Stimulated activated CD8-positive, alpha-beta memory T cell treated with anti-CD3 and anti-CD28 coated beads, Interleukin-15, amount 100 ng/mL, for 48 hours (primary cell): ENCODE measurements at regions not wholly inside any gene's neighbourhood (a gene's known extent, or its start where the extent isn't known, plus 50 kb on each side); places are given as distances from the start of the nearest gene placed in this dataset.
"Not testable (repeated sequence)": the region's sequence is repeated elsewhere in the genome, so short reads cannot be mapped to it uniquely, and the experiment has no call there.

ENCODE experiments used
- DNase-seq, 2 donors: peaks; one replicate each; pipeline ENCODE4 v3.0.0-alpha.2; 2020; ENCODE audit warnings: low read depth in 2 of 2

DNA sequence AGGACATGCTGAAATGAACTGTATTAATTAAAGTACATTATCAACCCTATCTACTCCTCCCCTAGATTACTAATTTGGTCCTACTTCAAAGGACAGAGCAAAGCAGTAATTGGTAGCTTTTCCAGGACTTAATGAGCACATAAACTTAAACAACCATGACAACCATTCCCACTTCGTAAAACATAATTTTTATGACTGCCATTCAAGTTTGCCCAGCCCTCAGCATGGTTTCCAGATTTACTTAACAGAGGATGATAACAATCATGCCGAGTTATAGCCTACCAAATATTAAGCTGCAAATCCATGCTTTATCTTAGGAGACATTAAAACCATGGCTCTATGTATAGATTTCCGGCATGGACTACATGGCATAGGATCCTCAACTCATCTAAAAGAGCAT, 401.1 kb upstream of the CHAC2 start:
- no peak for DNase-seq

DNA sequence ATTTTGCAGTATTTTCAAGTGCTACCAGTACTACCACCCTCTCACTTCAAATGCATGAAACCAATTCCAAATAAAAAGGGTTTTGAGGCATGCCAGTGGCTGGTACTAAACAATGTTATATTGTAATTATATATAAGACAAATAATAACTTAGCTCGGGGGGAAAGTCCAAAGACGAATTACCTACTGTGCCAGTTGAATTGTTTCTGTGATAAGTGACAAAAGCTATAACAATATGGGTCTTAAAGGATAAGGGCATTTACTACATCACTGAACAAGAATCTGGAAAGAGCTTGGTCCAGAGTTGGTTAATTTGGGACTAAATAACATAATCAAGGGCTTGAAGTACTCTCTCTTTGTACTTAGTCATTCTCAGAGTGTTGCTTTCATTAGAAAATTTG, 404.7 kb upstream of the CHAC2 start:
- DNase-seq, result no peak

DNA sequence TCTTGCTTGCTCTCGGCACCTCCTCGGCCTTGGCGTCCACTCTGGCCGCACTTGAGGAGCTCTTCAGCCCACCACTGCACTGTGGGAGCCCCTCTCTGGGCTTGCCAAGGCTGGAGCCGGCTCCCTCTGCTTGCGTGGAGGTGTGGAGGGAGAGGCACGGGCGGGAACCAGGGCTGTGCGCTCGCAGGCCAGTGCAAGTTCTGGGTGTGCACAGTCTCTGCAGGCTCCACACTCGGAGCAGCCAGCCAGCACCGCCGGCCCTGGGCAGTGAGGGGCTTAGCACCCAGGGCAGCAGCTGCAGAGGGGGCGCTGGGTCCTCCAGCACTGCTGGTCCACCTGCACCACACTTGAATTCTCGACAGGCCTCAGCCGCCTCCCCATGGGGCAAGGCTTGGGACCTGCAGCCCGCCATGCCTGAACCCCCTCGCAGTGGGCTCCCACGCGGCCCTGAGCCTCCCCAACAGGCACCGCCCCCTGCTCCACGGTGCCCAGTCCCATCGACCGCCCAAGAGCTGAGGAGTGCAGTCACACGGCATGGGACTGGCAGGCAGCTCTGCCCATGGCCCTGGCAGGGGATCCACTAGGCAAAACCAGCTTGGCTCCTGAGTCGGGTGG, 411.2 kb upstream of the CHAC2 start:
- no peak for DNase-seq

- no peak for DNase-seq
These were observed 414.2 kb upstream of the CHAC2 start for GRCh38 chr2:53353135-53354114.

DNA sequence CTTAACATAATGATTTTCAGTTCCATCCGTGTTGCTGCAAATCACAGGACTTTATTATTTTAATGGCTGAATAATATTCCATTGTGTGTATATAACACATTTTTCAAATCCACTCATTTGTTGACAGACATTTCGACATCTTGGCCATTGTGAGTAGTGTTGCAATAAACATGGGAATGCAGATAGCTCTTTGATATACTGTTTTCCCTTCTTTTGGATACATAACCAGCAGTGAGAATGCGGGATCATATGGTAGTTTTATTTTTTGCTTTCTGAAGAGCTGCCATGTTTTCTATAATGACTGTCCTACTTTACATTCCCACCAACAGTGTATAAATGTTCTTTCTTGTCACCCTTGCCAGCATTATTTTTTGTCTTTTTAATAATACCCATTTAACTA, 420.3 kb upstream of the CHAC2 start:
- no peak for DNase-seq

DNA sequence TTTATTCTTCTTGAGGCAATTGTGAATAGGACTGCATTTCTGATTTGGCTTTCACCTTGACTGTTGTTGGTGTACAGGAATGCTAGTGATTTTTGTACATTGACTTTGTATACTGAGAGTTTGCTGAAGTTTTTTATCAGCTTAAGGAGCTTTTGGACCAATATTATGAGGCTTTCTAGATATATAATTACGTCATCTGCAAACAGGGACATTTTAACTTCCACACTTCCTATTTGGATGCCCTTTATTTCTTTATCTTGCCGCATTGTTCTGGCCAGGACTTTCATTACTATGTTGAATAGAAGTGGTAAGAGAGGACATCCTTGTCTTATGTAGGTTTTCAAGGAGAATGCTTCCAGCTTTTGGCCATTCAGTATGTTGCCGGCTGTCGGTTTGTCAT, 425.4 kb upstream of the CHAC2 start:
- DNase-seq, result no peak

DNA sequence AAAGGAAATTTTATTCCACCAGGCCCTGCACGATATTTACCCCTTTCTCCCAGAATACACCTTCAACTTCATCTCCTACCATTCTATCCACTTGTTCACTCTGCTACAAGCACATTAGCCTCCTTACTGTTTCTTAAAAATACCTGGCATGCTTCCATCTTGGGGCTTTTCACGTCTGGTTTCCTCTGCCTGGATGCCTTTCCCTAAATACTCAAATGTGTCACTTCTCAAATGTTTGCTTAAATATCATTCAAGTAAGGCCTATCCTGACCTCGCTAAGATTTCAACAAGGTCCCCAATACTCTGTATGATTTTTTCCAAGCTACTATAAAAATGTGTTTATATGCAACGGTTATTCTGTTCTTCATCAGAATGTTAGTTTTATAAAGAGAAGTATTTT, 433.0 kb upstream of the CHAC2 start:
- DNase-seq, result no peak

DNA sequence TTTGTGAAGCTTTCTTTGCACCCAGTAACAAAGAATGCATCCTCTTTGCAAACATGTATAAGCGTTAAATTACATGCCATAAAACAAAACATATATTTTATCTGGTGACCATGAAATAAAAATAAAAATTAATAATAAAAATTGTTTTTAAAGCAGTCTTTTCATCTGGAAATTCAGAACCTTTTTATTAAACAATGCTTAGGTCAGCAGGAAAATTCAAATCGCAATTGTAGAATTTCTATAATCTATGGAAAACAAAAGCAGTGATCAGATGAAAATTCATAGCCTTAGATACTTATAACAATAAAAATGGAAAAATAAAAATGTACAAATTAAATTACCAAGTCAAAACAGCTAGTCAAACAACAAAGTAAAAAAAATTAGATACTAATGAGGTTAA, 435.9 kb upstream of the CHAC2 start:
- no peak for DNase-seq

DNA sequence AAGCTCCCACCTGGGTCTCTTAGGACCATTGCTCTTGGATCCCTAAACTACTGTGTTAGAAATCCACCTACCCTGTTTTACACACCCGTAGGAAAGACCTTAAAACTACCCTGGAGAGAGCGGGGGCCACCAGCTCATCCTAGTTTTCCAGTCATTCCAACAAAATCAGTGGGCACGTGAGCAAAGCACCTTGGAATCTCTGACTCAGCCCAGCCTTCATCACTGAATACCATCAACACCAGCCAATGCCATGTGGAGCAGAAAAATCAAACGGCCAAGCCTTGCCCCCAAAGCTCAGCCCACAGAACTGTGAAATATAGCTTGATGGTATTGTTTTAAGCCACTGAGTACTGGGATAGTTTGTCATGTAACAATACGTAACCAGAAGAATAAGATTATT, 449.7 kb upstream of the CHAC2 start:
- no peak for DNase-seq

- no peak for DNase-seq
These were observed 452.5 kb upstream of the CHAC2 start for GRCh38 chr2:53315149-53315548.

DNA sequence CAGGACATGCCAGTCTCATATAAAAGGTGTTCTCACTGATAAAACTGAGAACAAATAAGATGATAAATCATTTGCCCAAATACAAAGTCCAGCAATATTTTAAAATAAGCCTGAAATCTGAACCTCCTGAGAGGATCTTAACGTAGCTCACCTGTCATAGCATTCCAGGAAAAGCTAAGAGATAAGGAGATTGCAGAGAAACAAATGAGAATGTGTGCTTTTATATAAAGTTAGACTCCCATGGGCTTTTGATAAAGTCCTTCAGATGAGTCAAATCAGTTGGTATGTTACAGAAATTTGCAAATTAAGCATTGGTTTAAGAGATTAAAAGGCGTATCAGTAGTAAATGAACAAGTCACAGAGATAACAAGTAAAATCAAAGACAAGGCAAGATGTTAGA, 452.9 kb upstream of the CHAC2 start:
- no peak for DNase-seq

DNA sequence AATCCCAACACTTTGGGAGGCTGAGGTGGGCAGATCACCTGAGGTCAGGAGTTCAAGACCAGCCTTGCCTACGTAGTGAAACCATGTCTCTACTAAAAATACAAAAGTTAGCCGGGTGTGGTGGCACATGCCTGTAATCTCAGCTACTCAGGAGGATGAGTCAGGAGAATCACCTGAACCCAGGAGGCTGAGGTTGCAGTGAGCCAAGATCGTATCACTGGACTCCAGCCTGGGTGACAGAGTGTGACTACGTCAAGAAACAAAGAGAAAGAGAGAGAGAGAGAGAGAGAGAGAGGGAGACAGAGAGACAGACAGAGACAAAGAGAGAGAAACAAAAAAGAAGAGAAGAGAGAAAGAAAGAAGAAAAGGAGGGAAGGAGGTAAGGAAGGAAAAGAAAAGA, 454.0 kb upstream of the CHAC2 start:
- not testable (repeated sequence) for DNase-seq

DNA sequence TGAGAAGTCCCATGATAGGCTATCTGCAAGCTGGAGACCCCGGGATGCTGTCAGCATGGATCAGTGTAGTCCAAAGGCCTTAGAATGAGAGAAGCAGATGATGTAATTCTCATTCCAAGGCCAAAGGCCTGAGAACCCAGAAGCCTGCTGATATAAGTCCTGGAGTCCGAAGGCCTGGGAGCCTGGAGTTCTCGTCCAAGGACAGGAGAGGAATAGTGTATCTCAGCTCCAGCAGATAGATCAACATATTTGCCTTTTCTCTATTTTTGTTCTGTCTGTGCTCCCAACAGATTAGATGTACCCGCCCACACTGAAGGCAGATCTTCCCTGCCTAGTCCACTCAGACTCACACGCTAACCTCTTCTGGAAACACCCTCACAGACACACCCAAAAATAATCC, 454.9 kb upstream of the CHAC2 start:
- no peak for DNase-seq

DNA sequence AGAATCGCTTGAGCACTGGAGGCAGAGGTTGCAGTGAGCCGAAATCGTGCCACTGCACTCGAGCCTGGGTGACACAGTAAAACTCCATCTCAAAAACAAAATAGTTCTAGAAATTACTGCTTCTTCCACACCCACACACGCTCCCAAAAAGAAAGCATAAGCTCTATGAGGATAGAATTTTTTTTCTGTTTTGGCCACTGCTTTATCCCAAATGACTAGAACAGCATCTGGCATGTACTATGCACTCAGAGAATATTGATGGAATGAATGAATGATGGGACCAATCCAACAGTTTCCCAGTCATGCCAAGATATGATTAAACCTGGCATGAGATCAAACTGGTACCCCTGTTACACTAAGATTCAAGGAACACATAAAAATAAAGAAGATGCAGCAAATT, 455.4 kb upstream of the CHAC2 start:
- DNase-seq, result no peak

DNA sequence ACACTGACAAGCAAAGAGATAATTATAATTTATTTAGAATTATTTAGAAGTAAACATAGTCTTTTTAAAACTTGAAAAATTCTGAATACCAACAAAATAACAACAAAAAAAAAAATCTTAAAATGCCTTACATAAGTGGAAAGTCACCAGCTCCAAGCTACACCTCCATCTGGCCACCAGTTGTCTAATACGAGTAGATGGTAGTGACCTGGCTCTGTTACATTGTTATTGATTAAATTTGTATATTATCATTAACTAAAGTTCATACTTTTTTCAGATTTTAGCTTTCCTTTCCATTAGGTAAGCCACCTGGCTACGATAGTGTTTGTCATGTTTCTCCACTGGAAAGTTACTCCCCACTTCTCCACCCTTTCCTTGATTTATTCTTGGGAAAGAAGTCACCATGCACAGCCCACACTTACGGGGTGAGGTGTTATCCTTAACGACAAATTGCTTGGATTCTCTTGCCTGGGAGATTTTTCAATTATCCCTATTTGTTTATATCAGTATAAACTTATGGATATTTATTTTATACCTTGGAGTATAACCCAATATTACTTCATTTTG, 464.5 kb upstream of the CHAC2 start:
- no peak for DNase-seq

DNA sequence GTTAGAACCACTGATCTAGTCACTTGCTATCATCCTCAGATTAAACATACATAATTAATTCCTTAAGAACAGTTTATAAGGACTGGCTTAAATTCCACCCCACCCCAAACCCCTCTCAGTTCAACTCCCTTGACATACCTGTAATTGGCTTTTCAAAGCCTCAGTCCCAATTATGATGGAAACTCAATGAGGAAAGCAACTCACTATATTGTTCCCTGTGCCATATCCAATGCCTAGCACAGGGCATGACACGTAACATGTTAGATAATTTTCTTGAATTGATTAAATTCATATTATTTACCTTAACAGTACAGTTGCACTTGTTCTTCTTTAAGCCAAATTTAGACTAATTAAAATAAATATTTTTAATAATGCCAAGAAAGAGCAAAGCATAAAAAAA, 465.1 kb upstream of the CHAC2 start:
- no peak for DNase-seq

DNA sequence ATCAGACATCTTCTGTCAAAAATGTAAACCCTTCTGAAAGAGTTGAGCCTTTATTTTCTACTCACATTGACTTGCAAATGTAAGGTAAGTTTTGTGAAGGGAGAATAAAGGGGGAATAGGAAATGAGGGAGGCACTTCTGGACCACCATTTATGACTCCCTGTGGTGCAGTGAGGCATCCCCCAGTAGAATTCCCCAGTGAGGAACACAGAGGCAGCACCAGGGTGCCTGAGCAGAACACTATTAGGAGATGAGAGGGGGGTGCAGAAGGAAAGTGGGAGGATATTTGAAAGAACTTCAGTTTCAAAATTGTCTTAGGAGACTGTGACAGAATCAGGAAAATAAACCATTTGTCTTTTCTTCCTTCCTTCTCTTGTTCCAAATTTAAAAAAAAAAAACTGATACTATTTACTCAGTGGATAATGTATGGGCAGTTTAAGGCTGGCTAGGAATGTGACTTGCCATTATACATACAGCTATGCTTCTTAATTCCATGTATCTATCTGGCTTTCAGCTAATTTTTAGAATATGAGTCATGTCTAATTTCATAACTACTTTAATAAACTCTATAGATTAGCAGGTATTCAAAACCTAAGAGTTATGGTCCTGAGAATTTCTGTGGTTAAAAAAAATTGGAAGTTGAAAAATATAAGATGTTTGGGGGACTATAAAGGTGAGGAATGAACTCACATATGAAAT, 478.1 kb upstream of the CHAC2 start:
- DNase-seq, result no peak

- no peak for DNase-seq
These were observed 481.3 kb upstream of the CHAC2 start for GRCh38 chr2:53286345-53286744.

- DNase-seq, result no peak
These were observed 491.9 kb upstream of the CHAC2 start for GRCh38 chr2:53275743-53276142.

DNA sequence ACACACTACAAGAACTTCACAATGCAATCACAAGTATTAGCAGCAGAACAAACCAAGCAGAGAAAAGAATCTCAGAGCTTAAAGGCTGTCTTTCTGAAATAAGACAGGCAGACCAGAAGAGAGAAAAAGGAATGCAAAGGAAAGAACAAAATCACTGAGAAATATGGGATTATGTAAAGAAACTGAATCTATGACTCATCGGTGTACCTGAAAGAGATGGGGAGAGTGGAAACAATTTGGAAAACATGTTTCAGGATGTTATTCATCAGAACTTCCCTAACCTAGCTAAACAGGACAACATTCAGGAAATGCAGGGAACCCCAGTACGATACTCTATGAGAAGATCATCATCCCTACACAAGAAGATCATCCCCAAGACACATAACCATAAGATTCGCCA, 499.0 kb upstream of the CHAC2 start:
- DNase-seq, result no peak

DNA sequence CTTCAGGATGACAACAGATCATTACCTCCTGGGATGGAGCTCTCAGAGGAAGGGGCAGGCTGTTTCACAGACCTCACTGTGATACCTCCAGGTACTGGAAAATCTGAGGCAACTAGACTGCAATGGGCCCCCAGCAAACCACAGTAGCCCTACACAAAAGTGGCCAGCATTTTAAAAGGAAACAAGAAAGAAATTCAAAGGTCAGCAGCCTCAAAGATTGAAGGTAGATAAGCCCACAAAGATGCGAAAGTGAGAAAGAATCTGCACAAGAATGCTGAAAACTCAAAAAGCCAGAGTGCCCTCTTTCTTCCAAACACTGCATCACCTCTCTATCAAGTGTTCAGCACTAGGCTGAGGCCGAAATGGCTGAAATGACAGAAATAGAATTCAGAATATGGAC, 499.5 kb upstream of the CHAC2 start:
- no peak for DNase-seq

GRCh38 chr2:53265544-53266299, 501.9 kb upstream of the CHAC2 start:
- no peak for DNase-seq
